Natural killer cell (primary cell): ENCODE measurements at regions not wholly inside any gene's neighbourhood (a gene's known extent, or its start where the extent isn't known, plus 50 kb on each side); places are given as distances from the start of the nearest gene placed in this dataset.

Source experiments
- ATAC-seq, 3 donors: fragments of 150-1000 bp in 2 of 3; fragments of 200-7000 bp in 1 of 3; cut with Tn5 transposase; 1 replicate in 1 of 3; 2 replicates in 2 of 3; pipeline ENCODE4 v1.10.0; 2021; ENCODE audit warnings: mild to moderate bottlenecking in 2 of 3, moderate library complexity in 2 of 3
- DNase-seq, 2 donors: peaks; one replicate each; pipeline versions ENCODE4 v3.0.0 to v3.0.0-alpha.2; 2013 to 2021; ENCODE audit warnings: mixed read lengths in 1 of 2
- H3K27ac ChIP-seq: one replicate; pipeline ENCODE4 v1.5.1; 2013; ENCODE audit warnings: mild to moderate bottlenecking, low read length
- H3K27me3 ChIP-seq: one replicate; pipeline ENCODE4 v1.6.1; 2013; ENCODE audit warnings: low read length; ENCODE audit not compliant: control insufficient read depth, insufficient read depth
- H3K36me3 ChIP-seq: one replicate; pipeline ENCODE4 v1.6.1; 2013; ENCODE audit warnings: low read length; ENCODE audit not compliant: control insufficient read depth, insufficient read depth
- H3K4me1 ChIP-seq: one replicate; pipeline ENCODE4 v1.6.1; 2013; ENCODE audit warnings: low read length; ENCODE audit not compliant: control insufficient read depth, insufficient read depth
- H3K4me3 ChIP-seq: one replicate; pipeline ENCODE4 v1.5.1; 2013; ENCODE audit warnings: low read length
- H3K9me3 ChIP-seq: one replicate; pipeline ENCODE4 v1.6.1; 2013; ENCODE audit warnings: low read length; ENCODE audit not compliant: control insufficient read depth, insufficient read depth
- H3K27ac Mint-ChIP-seq, 2 donors: one replicate each; pipeline ENCODE4 v1.8.0; 2022; ENCODE audit warnings: mild to moderate bottlenecking in 2 of 2, mixed read lengths in 2 of 2, moderate library complexity in 1 of 2
- H3K27me3 Mint-ChIP-seq, 2 donors: one replicate each; pipeline ENCODE4 v1.8.0; 2022; ENCODE audit warnings: low read depth in 2 of 2, mixed read lengths in 2 of 2
- H3K36me3 Mint-ChIP-seq: one replicate; pipeline ENCODE4 v1.8.0; 2022; ENCODE audit warnings: mixed read lengths
- H3K4me1 Mint-ChIP-seq, 2 donors: one replicate each; pipeline ENCODE4 v1.8.0; 2022; ENCODE audit warnings: mixed read lengths in 2 of 2
- H3K4me3 Mint-ChIP-seq: one replicate; pipeline ENCODE4 v1.8.0; 2022; ENCODE audit warnings: mild to moderate bottlenecking, moderate library complexity, mixed read lengths
- H3K9me3 Mint-ChIP-seq, 2 donors: one replicate each; pipeline ENCODE4 v1.8.0; 2022; ENCODE audit warnings: mixed read lengths in 2 of 2
- CTCF ChIP-seq: fragments of 200-600 bp; IDR thresholded peaks from one replicate; pipeline ENCODE4 v1.8.0; 2022; ENCODE audit warnings: antibody characterized with exemption
- WGBS: methylation state at CpG from one replicate; pipeline ENCODE4 v1.1.7; 2013; ENCODE audit warnings: missing lambda C conversion rate; ENCODE audit not compliant: insufficient coverage; 5-methylcytosine and 5-hydroxymethylcytosine counted together
- intact Hi-C: fragments of 100-400 bp; cut with micrococcal nuclease; formaldehyde crosslinking; loops from one replicate; pipeline ENCODE4 v1.14.2; 2022

GRCh38 chr15:39466750-39467105 is 114.2 kb upstream of the THBS1 start:
- intact Hi-C loops: no loop called here
- H3K4me3 ChIP-seq: no peak overlapping the region
- H3K27ac Mint-ChIP-seq: no peak overlapping the region
- 87% methylated on average over 5 of the region's 5 CpGs for WGBS
- no peaks in the 10 kb centered on the region for H3K27me3 ChIP-seq
- H3K9me3 Mint-ChIP-seq: no peaks in the 10 kb centered on the region
- no peak overlapping the region for H3K27ac ChIP-seq
- H3K4me1 Mint-ChIP-seq: no peaks in the 10 kb centered on the region
- H3K36me3 ChIP-seq: no peaks in the 10 kb centered on the region
- ATAC-seq (no peak), DNase-seq (no peak)
- no peak overlapping the region for H3K4me3 Mint-ChIP-seq
- H3K9me3 ChIP-seq: no peaks in the 10 kb centered on the region
- peaks cover 18 to 25% of the 10 kb centered on the region in 2 donors for H3K27me3 Mint-ChIP-seq
- H3K4me1 ChIP-seq: no peaks in the 10 kb centered on the region
- H3K36me3 Mint-ChIP-seq: no peaks in the 10 kb centered on the region
- TF ChIP-seq CTCF: no peak

GRCh38 chr15:39468331-39468730 is 112.5 kb upstream of the THBS1 start:
- Histone ChIP-seq H3K36me3 (no peaks in the 10 kb centered on the region), H3K27ac (no peak overlapping the region), H3K4me1 (no peaks in the 10 kb centered on the region), H3K27me3 (no peaks in the 10 kb centered on the region), H3K9me3 (no peaks in the 10 kb centered on the region), H3K4me3 (no peak overlapping the region)
- H3K4me1 Mint-ChIP-seq: no peaks in the 10 kb centered on the region
- TF ChIP-seq CTCF: no peak
- ATAC-seq (no peak), DNase-seq (no peak)
- H3K4me3 Mint-ChIP-seq: no peak overlapping the region
- intact Hi-C loops: no loop called here
- peaks cover 18 to 19% of the 10 kb centered on the region in 2 donors for H3K27me3 Mint-ChIP-seq
- no peaks in the 10 kb centered on the region for H3K9me3 Mint-ChIP-seq
- H3K36me3 Mint-ChIP-seq: no peaks in the 10 kb centered on the region
- H3K27ac Mint-ChIP-seq: no peak overlapping the region
- 29% methylated on average over 3 of the region's 4 CpGs for WGBS

- Histone ChIP-seq H3K27ac (no peak overlapping the region), H3K4me1 (no peaks in the 10 kb centered on the region), H3K36me3 (no peaks in the 10 kb centered on the region), H3K4me3 (no peak overlapping the region), H3K9me3 (no peaks in the 10 kb centered on the region), H3K27me3 (no peaks in the 10 kb centered on the region)
- WGBS: 77% methylated on average over 3 of the region's 3 CpGs
- no peaks in the 10 kb centered on the region for H3K4me1 Mint-ChIP-seq
- no peak overlapping the region for H3K27ac Mint-ChIP-seq
- peaks cover 15 to 16% of the 10 kb centered on the region in 2 donors for H3K27me3 Mint-ChIP-seq
- H3K9me3 Mint-ChIP-seq: no peaks in the 10 kb centered on the region
- intact Hi-C loops: no loop called here
- DNase-seq: no peak
- H3K36me3 Mint-ChIP-seq: no peaks in the 10 kb centered on the region
- no peak for TF ChIP-seq CTCF
- ATAC-seq: no peak
- H3K4me3 Mint-ChIP-seq: no peak overlapping the region
Observed at GRCh38 chr15:39468828-39469227, 112.1 kb upstream of the THBS1 start.

GRCh38 chr15:39471785-39472574 is 108.9 kb upstream of the THBS1 start:
- intact Hi-C loops: no loop called here
- Mint-ChIP-seq H3K4me3 (no peak overlapping the region), H3K27me3 (peaks cover 13% of the 10 kb centered on the region in 2 donors)

More at GRCh38 chr15:39471785-39472574, 108.9 kb upstream of the THBS1 start:
- DNase-seq (no peak), ATAC-seq (no peak)
- H3K27me3 ChIP-seq: no peaks in the 10 kb centered on the region
- no peaks in the 10 kb centered on the region for H3K36me3 ChIP-seq
- Mint-ChIP-seq H3K36me3 (no peaks in the 10 kb centered on the region), H3K27ac (no peak overlapping the region), H3K9me3 (no peaks in the 10 kb centered on the region), H3K4me1 (no peaks in the 10 kb centered on the region)
- TF ChIP-seq CTCF: no peak
- H3K27ac ChIP-seq: no peak overlapping the region
- H3K9me3 ChIP-seq: no peaks in the 10 kb centered on the region
- H3K4me1 ChIP-seq: no peaks in the 10 kb centered on the region
- H3K4me3 ChIP-seq: no peak overlapping the region
- WGBS: 91% methylated on average over 1 of the region's 2 CpGs
